HepG2 (cell line): ENCODE measurements at regions not wholly inside any gene's neighbourhood (a gene's known extent, or its start where the extent isn't known, plus 50 kb on each side); places are given as distances from the start of the nearest gene placed in this dataset.

Experiments used
- ATAC-seq: fragments of 200-7000 bp; cut with Tn5 transposase; 3 replicates; pipeline ENCODE4 v1.9.1; 2020; ENCODE audit warnings: mild to moderate bottlenecking, moderate library complexity
- BruUV-seq: library from RNA; stranded (reverse); fragments of 400-500 nt; replicated peaks from 2 replicates; lab custom pipeline; 2021; lab: Mats Ljungman, UMichigan
- CTCF ChIA-PET: fragments of 300-600 bp; formaldehyde crosslinking; extraction: SDS; loops from one replicate; lab custom pipeline; 2021; ENCODE audit warnings: low total read pairs, inconsistent platforms, low intra/inter-chr PET ratio; lab: Yijun Ruan, JAX
- POLR2A ChIA-PET: fragments of 350-600 bp; sonication (Branson Sonifier 250); formaldehyde crosslinking; loops from one replicate; lab custom pipeline; 2020; ENCODE audit warnings: antibody characterized with exemption, inconsistent platforms; lab: Yijun Ruan, JAX
- DNase-seq: peaks from one replicate; pipeline ENCODE4 v3.0.0-alpha.2; 2015; ENCODE audit warnings: low spot score
- FAIRE-seq: peaks from 3 replicates; lab custom pipeline; 2011; peaks lifted over from hg19 to GRCh38; lab: Jason Lieb, UNC
- H2AFZ ChIP-seq: one replicate; pipeline ENCODE4 v1.6.1; 2011; ENCODE audit warnings: low read length, inconsistent platforms
- H3K27ac ChIP-seq: fragments of 300-600 bp; 3 replicates; pipeline ENCODE4 v1.8.0; 2011; ENCODE audit warnings: mixed run types, mild to moderate bottlenecking, mixed read lengths, low read length, inconsistent platforms; ENCODE audit not compliant: insufficient read depth; ENCODE audit errors: extremely low read length
- H3K27me3 ChIP-seq, 2 experiments: fragments of 200-600 bp in 1 of 2; 2 replicates in 1 of 2; 3 replicates in 1 of 2; pipeline versions ENCODE4 v1.6.0 to v1.8.0; 2011; ENCODE audit warnings: low read length in 2 of 2, mild to moderate bottlenecking in 2 of 2, moderate library complexity in 2 of 2, inconsistent platforms in 1 of 2; ENCODE audit not compliant: insufficient read depth in 2 of 2, control insufficient read depth in 1 of 2
- H3K36me3 ChIP-seq, 2 experiments: fragments of 200-600 bp in 1 of 2; replicated peaks in 1 of 2; 2 replicates in 1 of 2; 3 replicates in 1 of 2; pipeline versions ENCODE4 v1.5.1 to v1.8.0; 2011; ENCODE audit warnings: low read length in 2 of 2, inconsistent platforms in 1 of 2; ENCODE audit not compliant: insufficient read depth in 2 of 2, control insufficient read depth in 1 of 2
- H3K4me1 ChIP-seq: 2 replicates; pipeline ENCODE4 v1.5.1; 2012; ENCODE audit warnings: low read length, inconsistent platforms; ENCODE audit not compliant: insufficient read depth
- H3K4me2 ChIP-seq: 2 replicates; pipeline ENCODE4 v1.6.0; 2011; ENCODE audit warnings: low read depth, low read length, inconsistent platforms
- H3K4me3 ChIP-seq, 3 experiments: fragments of 200-600 bp in 1 of 3; sonication (generic), shearing (Covaris generic) in 1 of 3; replicated peaks in 1 of 3; 2 replicates each; pipeline ENCODE4 v1.5.1; 2011 to 2016; ENCODE audit warnings: low read length in 3 of 3, inconsistent platforms in 2 of 3, low read depth in 2 of 3, mild to moderate bottlenecking in 2 of 3, control low read depth in 1 of 3, mixed read lengths in 1 of 3; ENCODE audit not compliant: insufficient read depth in 1 of 3
- H3K79me2 ChIP-seq: one replicate; pipeline ENCODE4 v1.6.1; 2011; ENCODE audit warnings: low read length, inconsistent platforms; ENCODE audit not compliant: insufficient read depth
- H3K9ac ChIP-seq: 2 replicates; pipeline ENCODE4 v1.6.0; 2011; ENCODE audit warnings: mild to moderate bottlenecking, low read depth, low read length, inconsistent platforms; ENCODE audit not compliant: insufficient read depth
- H3K9me3 ChIP-seq: 2 replicates; pipeline ENCODE4 v1.5.1; 2012; ENCODE audit warnings: mild to moderate bottlenecking, low read length
- H4K20me1 ChIP-seq: 2 replicates; pipeline ENCODE4 v1.6.0; 2011; ENCODE audit warnings: inconsistent platforms, mild to moderate bottlenecking, low read length, moderate library complexity; ENCODE audit not compliant: insufficient read depth
- BRCA1 ChIP-seq: sonication (generic); formaldehyde crosslinking; IDR thresholded peaks from 2 replicates; pipeline ENCODE4 v1.4.0; 2020; ENCODE audit warnings: missing genetic modification reagents
- CENPX ChIP-seq: sonication (generic); formaldehyde crosslinking; IDR thresholded peaks from 2 replicates; pipeline ENCODE4 v1.9.0; 2021; ENCODE audit warnings: mild to moderate bottlenecking, missing genetic modification reagents, moderate library complexity
- FOSL2 ChIP-seq: sonication (generic); formaldehyde crosslinking; IDR thresholded peaks from 2 replicates; pipeline ENCODE4 v1.4.0; 2020; ENCODE audit warnings: missing genetic modification reagents
- FOXA1 ChIP-seq, 2 experiments: fragments of 450-650 bp in 1 of 2; sonication (generic) in 1 of 2; formaldehyde crosslinking in 1 of 2; IDR thresholded peaks; 2 replicates each; pipeline versions ENCODE4 v1.4.0 to v1.6.1; 2016 to 2020; ENCODE audit warnings: missing genetic modification reagents in 1 of 2
- GZF1 ChIP-seq: sonication (generic); formaldehyde crosslinking; IDR thresholded peaks from 2 replicates; pipeline ENCODE4 v1.5.1; 2020; ENCODE audit warnings: mild to moderate bottlenecking, missing genetic modification reagents
- HOXA7 ChIP-seq: sonication (generic); formaldehyde crosslinking; IDR thresholded peaks from 2 replicates; pipeline ENCODE4 v1.8.1; 2022; ENCODE audit warnings: mild to moderate bottlenecking, missing genetic modification reagents, moderate library complexity
- NR1H2 ChIP-seq: sonication (generic); formaldehyde crosslinking; IDR thresholded peaks from 2 replicates; pipeline ENCODE4 v1.8.1; 2022; ENCODE audit warnings: low read depth, missing genetic modification reagents, borderline replicate concordance
- ONECUT2 ChIP-seq: sonication (generic); formaldehyde crosslinking; IDR thresholded peaks from 2 replicates; pipeline ENCODE4 v1.4.0; 2020; ENCODE audit warnings: missing genetic modification reagents
- PAF1 ChIP-seq: IDR thresholded peaks from 2 replicates; pipeline ENCODE4 v1.6.1; 2016; ENCODE audit warnings: missing genetic modification reagents, missing compliant biosample characterization
- PAX8 ChIP-seq: sonication (generic); formaldehyde crosslinking; IDR thresholded peaks from 2 replicates; pipeline ENCODE4 v1.8.0; 2022; ENCODE audit warnings: mild to moderate bottlenecking, missing genetic modification reagents, borderline replicate concordance
- RFXANK ChIP-seq: IDR thresholded peaks from 2 replicates; pipeline ENCODE4 v1.6.1; 2016
- SMAD1 ChIP-seq: sonication (generic); formaldehyde crosslinking; IDR thresholded peaks from 2 replicates; pipeline ENCODE4 v1.4.0; 2020; ENCODE audit warnings: missing genetic modification reagents, low read depth, mild to moderate bottlenecking, borderline replicate concordance
- SP1 ChIP-seq, 2 experiments: fragments of 450-650 bp in 1 of 2; sonication (generic) in 1 of 2; formaldehyde crosslinking in 1 of 2; IDR thresholded peaks; 2 replicates each; pipeline versions ENCODE4 v1.4.0 to v1.6.1; 2016 to 2020; ENCODE audit warnings: missing genetic modification reagents in 1 of 2
- TRAFD1 ChIP-seq: sonication (generic); formaldehyde crosslinking; IDR thresholded peaks from 2 replicates; pipeline ENCODE4 v1.5.1; 2020; ENCODE audit warnings: missing genetic modification reagents, mild to moderate bottlenecking, borderline replicate concordance
- ZFP36L2 ChIP-seq: sonication (generic); formaldehyde crosslinking; IDR thresholded peaks from 2 replicates; pipeline ENCODE4 v1.4.0; 2020; ENCODE audit warnings: missing genetic modification reagents
- ZNF101 ChIP-seq: sonication (generic); formaldehyde crosslinking; IDR thresholded peaks from 2 replicates; pipeline ENCODE4 v1.4.0; 2020; ENCODE audit warnings: mild to moderate bottlenecking, low read depth, missing genetic modification reagents, borderline replicate concordance
- ZNF207 ChIP-seq: fragments of 450-650 bp; IDR thresholded peaks from 2 replicates; pipeline ENCODE4 v1.6.1; 2016; ENCODE audit warnings: antibody characterized with exemption, borderline replicate concordance
- ZNF33A ChIP-seq: sonication (generic); formaldehyde crosslinking; IDR thresholded peaks from 2 replicates; pipeline ENCODE4 v1.5.1; 2020; ENCODE audit warnings: missing genetic modification reagents, mild to moderate bottlenecking, moderate library complexity, borderline replicate concordance
- ZNF468 ChIP-seq: sonication (generic); formaldehyde crosslinking; IDR thresholded peaks from 2 replicates; pipeline ENCODE4 v1.8.0; 2022; ENCODE audit warnings: mild to moderate bottlenecking, moderate library complexity, missing genetic modification reagents
- ZNF616 ChIP-seq: sonication (generic); formaldehyde crosslinking; IDR thresholded peaks from 2 replicates; pipeline ENCODE4 v1.5.0; 2020; ENCODE audit warnings: low read depth, mild to moderate bottlenecking, missing genetic modification reagents
- ZNF687 ChIP-seq: sonication (generic); formaldehyde crosslinking; IDR thresholded peaks from 2 replicates; pipeline ENCODE4 v1.5.1; 2020; ENCODE audit warnings: mild to moderate bottlenecking, missing genetic modification reagents, moderate library complexity
- WGBS: methylation state at CpG from one replicate; pipeline ENCODE4 v1.1.6; 2017; ENCODE audit warnings: low lambda C conversion rate; 5-methylcytosine and 5-hydroxymethylcytosine counted together
- in situ Hi-C: cut with HindIII; loops from 2 replicates; pipeline ENCODE4 v1.10.0; 2017; ENCODE audit warnings: low pct_unique_long_range_greater_than_20kb; ENCODE audit not compliant: extremely low pct_ligation_motif_present
- intact Hi-C: fragments of 100-400 bp; cut with micrococcal nuclease; formaldehyde crosslinking; loops from one replicate; pipeline ENCODE4 v1.10.0; 2022; ENCODE audit not compliant: unreplicated experiment

- TF ChIP-seq ZNF687 (CRISPR knock-in tag) (no peak), HOXA7 (CRISPR knock-in tag) (no peak), GZF1 (CRISPR knock-in tag) (no peak), ZNF33A (no peak), BRCA1 (CRISPR knock-in tag) (no peak), ZNF101 (CRISPR knock-in tag) (no peak), SMAD1 (no peak)
Measured at GRCh38 chr3:194281306-194281705, 69.8 kb downstream of the CPN2 start (continued).

- peaks cover 11% of the 10 kb centered on the region for H3K4me1 ChIP-seq
- no peaks in the 10 kb centered on the region for H3K79me2 ChIP-seq
- H3K4me2 ChIP-seq, result no peak overlapping the region
- H3K9ac ChIP-seq, result no peak overlapping the region
- H3K9me3 ChIP-seq, result no peaks in the 10 kb centered on the region
- H3K27ac ChIP-seq, result no peak overlapping the region
- DNase-seq, result no peak
- no TSS peak for BruUV-seq
- peaks cover 2 to 83% of the 10 kb centered on the region in 2 experiments for H3K27me3 ChIP-seq
- ATAC-seq, result no peak
- ChIA-PET POLR2A (no interaction called here), CTCF (no interaction called here)
- H3K36me3 ChIP-seq, result no peaks in the 10 kb centered on the region
- intact Hi-C loops, result no loop called here
- in situ Hi-C loops, result no loop called here
- 18% methylated on average over 3 of the region's 10 CpGs for WGBS
- no peak for FAIRE-seq
- no peak overlapping the region for H2AFZ ChIP-seq
- H4K20me1 ChIP-seq, result no peaks in the 10 kb centered on the region
- no peak overlapping the region for H3K4me3 ChIP-seq
- TF ChIP-seq FOSL2 (CRISPR knock-in tag) (no peak), ZFP36L2 (CRISPR knock-in tag) (no peak), FOXA1 (IDR thresholded peaks at IDR 0.05) (no peak), FOXA1 (CRISPR knock-in tag; IDR thresholded peaks at IDR 0.05) (no peak), PAF1 (CRISPR knock-in tag) (no peak), CENPX (no peak), TRAFD1 (CRISPR knock-in tag) (no peak), ZNF207 (no peak), SP1 (IDR thresholded peaks at IDR 0.05) (no peak), SP1 (CRISPR knock-in tag; IDR thresholded peaks at IDR 0.05) (no peak), ZNF468 (CRISPR knock-in tag) (no peak), NR1H2 (CRISPR knock-in tag) (no peak), ZNF616 (CRISPR knock-in tag) (no peak), RFXANK (CRISPR knock-in tag) (no peak), PAX8 (CRISPR knock-in tag) (no peak), ONECUT2 (CRISPR knock-in tag) (no peak)
Measured at GRCh38 chr3:194281766-194282165, 69.4 kb downstream of the CPN2 start.
